ENCODE measurements at regions not wholly inside any gene's neighbourhood (a gene's known extent, or its start where the extent isn't known, plus 50 kb on each side); places are given as distances from the start of the nearest gene placed in this dataset.
A peak's percentile ranks its signal among the peaks of the same experiment; 100 is the strongest.

DNA sequence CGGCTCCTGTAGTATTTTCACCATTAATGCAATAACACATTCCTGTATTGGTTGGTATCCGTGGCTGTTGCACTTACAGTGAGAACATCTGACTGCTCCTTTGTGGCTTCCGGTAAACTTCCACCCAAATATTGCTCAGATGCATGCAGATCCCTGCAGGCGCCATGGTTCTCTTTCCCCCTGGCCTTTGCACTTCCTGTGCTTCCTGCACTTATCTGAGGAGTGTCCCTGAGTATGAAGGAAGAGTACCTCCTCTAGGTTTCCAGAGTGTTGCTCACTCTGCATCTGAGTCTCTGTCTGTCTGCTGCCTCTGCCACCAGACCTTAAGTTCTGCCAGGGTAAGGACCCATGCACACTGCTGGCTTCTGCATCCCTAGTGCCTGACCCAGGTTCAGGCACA lies 117.2 kb upstream of the SLC34A2 start:
- TF ChIP-seq POLR2A (IDR thresholded peaks at IDR 0.05) (no peak), POLR2AphosphoS5 (IDR thresholded peaks at IDR 0.05) (peak in 1 of 3 donors; percentile 14)
- TF ChIP-seq, protein P1, sequence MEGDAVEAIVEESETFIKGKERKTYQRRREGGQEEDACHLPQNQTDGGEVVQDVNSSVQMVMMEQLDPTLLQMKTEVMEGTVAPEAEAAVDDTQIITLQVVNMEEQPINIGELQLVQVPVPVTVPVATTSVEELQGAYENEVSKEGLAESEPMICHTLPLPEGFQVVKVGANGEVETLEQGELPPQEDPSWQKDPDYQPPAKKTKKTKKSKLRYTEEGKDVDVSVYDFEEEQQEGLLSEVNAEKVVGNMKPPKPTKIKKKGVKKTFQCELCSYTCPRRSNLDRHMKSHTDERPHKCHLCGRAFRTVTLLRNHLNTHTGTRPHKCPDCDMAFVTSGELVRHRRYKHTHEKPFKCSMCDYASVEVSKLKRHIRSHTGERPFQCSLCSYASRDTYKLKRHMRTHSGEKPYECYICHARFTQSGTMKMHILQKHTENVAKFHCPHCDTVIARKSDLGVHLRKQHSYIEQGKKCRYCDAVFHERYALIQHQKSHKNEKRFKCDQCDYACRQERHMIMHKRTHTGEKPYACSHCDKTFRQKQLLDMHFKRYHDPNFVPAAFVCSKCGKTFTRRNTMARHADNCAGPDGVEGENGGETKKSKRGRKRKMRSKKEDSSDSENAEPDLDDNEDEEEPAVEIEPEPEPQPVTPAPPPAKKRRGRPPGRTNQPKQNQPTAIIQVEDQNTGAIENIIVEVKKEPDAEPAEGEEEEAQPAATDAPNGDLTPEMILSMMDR (IDR thresholded peaks at IDR 0.05 in 8 of 11, conservative IDR thresholded peaks at IDR 0.05 in 3 of 11), result no peak
